ENCODE measurements at regions not wholly inside any gene's neighbourhood (a gene's known extent, or its start where the extent isn't known, plus 50 kb on each side); places are given as distances from the start of the nearest gene placed in this dataset.

DNA sequence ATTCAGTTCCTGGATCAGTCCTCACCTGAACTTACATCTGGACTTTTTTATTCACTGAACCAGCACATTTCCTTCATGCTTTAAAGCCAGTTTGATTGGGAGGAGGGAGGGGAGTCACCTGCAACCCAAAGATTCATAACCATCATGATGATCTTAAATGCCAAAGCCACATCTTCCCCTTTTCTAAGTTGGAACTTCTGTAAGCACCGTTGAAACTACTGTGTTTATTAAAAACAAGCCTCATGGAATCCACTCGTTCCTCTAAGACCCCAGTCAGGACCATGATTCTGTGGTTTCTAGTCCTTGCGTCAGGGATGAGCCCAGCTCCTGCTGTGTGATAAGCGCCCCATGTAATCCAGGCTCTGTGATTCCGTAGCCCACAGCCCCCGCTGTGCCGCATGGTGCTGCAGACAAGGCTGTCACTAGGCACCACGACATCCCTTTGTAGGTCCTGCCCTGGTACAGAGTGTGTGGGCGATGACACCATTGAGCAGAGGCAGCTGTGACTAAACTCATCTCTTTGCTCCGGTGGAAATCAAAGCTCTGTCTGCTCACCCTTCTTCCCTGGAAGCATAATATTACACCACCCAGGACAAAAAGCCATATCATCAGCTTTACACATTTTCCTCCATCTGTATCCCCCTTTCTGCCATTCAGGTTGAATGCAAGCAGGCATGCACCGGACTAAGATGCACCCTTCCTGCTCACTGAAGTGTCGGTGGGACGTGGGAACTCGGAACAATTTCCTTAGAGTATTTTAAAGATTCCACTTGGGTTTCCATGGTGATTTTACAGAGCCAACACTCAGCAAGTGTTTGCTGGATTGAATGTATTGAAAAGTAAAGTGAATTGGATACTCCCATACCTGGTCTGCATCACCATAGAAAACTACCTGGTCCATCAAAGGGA, 132.0 kb upstream of the FSTL4 start:
- DNase-seq (ENCODE audit: low read depth, low spot score), result no peak
- in situ Hi-C loops (cut with HindIII; ENCODE audit: low sequenced_read_pairs), result no loop called here
- TF ChIP-seq, protein P1, sequence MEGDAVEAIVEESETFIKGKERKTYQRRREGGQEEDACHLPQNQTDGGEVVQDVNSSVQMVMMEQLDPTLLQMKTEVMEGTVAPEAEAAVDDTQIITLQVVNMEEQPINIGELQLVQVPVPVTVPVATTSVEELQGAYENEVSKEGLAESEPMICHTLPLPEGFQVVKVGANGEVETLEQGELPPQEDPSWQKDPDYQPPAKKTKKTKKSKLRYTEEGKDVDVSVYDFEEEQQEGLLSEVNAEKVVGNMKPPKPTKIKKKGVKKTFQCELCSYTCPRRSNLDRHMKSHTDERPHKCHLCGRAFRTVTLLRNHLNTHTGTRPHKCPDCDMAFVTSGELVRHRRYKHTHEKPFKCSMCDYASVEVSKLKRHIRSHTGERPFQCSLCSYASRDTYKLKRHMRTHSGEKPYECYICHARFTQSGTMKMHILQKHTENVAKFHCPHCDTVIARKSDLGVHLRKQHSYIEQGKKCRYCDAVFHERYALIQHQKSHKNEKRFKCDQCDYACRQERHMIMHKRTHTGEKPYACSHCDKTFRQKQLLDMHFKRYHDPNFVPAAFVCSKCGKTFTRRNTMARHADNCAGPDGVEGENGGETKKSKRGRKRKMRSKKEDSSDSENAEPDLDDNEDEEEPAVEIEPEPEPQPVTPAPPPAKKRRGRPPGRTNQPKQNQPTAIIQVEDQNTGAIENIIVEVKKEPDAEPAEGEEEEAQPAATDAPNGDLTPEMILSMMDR (IDR thresholded peaks at IDR 0.05; ENCODE audit: low read depth, low read length), result no peak
- no peak overlapping the region for H3K4me3 ChIP-seq (ENCODE audit: low read depth, low read length)

DNA sequence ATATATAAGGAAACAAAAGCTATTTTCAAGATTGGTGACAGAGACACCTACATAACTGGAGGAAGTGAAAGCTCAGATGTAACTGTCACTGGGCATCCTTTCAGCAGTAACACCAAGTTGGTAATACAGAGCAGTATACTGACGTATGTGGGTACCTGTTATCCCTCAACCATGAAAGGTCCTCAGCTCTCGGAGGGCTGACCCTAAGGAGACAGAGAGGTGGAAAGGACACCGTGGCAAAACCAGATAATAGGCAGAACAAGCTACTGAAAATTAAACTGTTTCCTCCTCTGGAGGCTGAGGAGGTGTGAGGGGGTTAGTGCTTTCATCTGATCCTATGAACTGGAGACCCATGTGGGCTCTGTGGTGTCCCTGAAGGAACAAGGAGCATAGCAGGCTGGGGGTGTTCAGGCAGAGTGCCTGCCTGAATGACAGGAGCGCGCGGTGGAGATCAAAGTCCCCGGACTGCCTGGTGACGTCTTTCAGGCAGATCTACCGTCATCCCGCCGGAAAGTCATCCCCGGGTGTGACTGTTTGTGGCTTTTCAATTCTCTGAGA, 130.2 kb upstream of the FSTL4 start:
- in situ Hi-C loops (cut with HindIII; ENCODE audit: low sequenced_read_pairs), result no loop called here
- no peak for DNase-seq (ENCODE audit: low read depth, low spot score)
- TF ChIP-seq, protein P1 (IDR thresholded peaks at IDR 0.05; ENCODE audit: low read depth, low read length), result no peak
- no peak overlapping the region for H3K4me3 ChIP-seq (ENCODE audit: low read depth, low read length)

DNA sequence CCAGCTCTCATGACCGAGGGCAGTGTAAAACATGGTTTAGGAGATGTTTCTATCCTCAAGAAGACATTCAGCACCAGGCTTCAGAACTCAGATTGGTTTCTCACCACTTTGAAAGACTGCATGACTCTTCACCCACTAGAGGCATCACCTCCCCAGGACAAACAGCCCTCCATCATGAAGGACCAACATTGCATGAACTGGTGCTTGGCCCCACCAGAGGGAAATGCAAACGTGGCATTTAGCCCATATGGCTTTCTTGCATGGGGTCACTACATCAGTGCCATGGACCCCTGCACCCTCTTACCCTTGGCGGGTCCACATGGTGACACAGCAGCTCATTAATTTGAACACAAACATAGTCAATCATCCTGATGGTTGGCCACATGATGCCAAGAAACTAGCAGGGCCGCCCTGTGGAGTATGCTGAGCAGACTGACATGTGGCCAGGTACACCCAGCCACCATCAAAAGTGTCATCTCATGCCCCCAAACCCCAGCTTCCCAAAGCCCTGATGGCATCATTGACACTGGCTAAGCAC, 129.5 kb upstream of the FSTL4 start:
- in situ Hi-C loops (cut with HindIII; ENCODE audit: low sequenced_read_pairs), result no loop called here
- H3K4me3 ChIP-seq (ENCODE audit: low read depth, low read length), result no peak overlapping the region
- DNase-seq (ENCODE audit: low read depth, low spot score), result no peak
- TF ChIP-seq, protein P1 (IDR thresholded peaks at IDR 0.05; ENCODE audit: low read depth, low read length), result no peak

DNA sequence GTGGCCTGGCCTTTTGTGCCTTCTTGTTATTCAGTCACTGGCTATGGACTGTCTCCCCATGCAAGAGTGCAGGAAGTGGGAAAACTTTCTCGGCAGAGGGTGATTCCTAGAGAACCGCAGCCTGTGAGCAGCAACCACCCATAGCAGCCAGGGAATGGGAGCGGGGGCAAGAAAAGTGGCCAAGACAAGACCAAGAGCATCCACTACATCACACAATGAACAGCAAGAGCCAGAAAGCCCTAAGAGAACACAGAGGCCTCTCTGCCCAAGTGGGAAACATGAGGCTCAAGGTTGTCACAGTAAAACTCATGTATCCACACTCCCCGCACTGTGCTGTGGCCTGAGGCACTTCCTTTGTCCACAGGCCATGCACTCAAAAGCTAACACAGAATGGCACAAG, 129.1 kb upstream of the FSTL4 start:
- in situ Hi-C loops (cut with HindIII; ENCODE audit: low sequenced_read_pairs), result no loop called here
- TF ChIP-seq, protein P1 (IDR thresholded peaks at IDR 0.05; ENCODE audit: low read depth, low read length), result no peak
- H3K4me3 ChIP-seq (ENCODE audit: low read depth, low read length), result no peak overlapping the region
- DNase-seq (ENCODE audit: low read depth, low spot score), result no peak

DNA sequence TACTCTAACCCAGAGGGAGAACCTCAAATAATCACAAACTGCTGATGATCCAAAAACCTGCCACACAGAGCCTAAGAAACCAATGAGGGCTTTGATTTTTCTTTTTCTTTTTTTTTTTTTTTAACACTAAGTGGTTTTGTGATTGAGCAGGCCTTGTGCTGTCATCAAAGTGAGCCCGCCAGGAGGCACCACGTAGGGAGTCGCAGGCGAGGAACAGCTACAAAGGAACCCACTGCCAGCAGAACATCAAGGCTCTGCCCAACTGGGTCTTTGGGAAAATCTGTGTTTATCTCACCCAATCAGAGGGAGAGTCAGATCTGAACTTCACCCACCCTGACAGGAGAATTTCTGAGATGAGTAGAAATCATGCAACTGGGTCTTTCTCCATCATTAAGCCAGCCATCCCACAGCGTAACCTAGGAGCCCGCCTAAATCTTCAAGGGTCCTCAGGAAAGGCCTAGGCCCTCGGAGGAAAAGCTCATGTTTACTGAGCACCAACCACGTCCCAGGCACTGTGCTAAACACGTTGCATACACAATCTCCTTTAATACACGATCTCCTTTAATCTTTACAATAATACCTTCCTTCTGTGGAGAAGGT, 126.9 kb upstream of the FSTL4 start:
- TF ChIP-seq, protein P1 (IDR thresholded peaks at IDR 0.05; ENCODE audit: low read depth, low read length), result no peak
- DNase-seq (ENCODE audit: low read depth, low spot score), result no peak
- in situ Hi-C loops (cut with HindIII; ENCODE audit: low sequenced_read_pairs), result no loop called here
- H3K4me3 ChIP-seq (ENCODE audit: low read depth, low read length), result no peak overlapping the region

DNA sequence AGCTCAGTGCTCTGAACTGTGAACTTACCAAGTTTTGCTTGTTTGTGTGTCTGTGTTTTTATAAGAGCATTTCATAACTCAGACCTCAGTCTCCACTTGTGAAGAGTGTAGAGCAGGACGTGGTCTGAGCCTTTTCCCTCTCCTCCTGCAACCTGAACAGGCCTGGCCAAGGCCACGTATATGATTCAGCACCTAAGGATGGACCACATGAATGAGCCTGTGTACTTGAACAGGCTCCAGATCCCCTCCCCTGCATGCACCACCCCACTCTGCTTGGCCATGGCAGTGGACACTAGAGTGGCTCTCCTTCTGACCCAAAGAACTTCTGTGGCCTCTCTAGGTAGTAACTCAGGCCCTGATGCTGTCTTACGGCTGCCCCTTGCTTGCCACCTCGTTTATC, 125.9 kb upstream of the FSTL4 start:
- in situ Hi-C loops (cut with HindIII; ENCODE audit: low sequenced_read_pairs), result no loop called here
- TF ChIP-seq, protein P1 (IDR thresholded peaks at IDR 0.05; ENCODE audit: low read depth, low read length), result no peak
- no peak overlapping the region for H3K4me3 ChIP-seq (ENCODE audit: low read depth, low read length)

More for the DNA sequence above, 125.9 kb upstream of the FSTL4 start:
- DNase-seq (ENCODE audit: low read depth, low spot score), result peak; percentile 7
